ENCODE measurements at regions not wholly inside any gene's neighbourhood (a gene's known extent, or its start where the extent isn't known, plus 50 kb on each side); places are given as distances from the start of the nearest gene placed in this dataset.
"Not testable (repeated sequence)": the region's sequence is repeated elsewhere in the genome, so short reads cannot be mapped to it uniquely, and the experiment has no call there.

GRCh38 chr2:7146151-7146550, 228.9 kb downstream of the RNF144A start:
- DNase-seq (ENCODE audit: low spot score) = no peak

GRCh38 chr2:7154656-7155055, 237.4 kb downstream of the RNF144A start:
- DNase-seq (ENCODE audit: low spot score) = no peak

GRCh38 chr2:7161501-7161900, 244.3 kb downstream of the RNF144A start:
- no peak for DNase-seq (ENCODE audit: low spot score)

- DNase-seq (ENCODE audit: low spot score) = no peak
Observed at GRCh38 chr2:7165736-7166135, 248.5 kb downstream of the RNF144A start.

GRCh38 chr2:7167801-7168411, 250.7 kb downstream of the RNF144A start:
- no peak for DNase-seq (ENCODE audit: low spot score)

- no peak for DNase-seq (ENCODE audit: low spot score)
Observed at GRCh38 chr2:7169593-7169992, 252.4 kb downstream of the RNF144A start.

GRCh38 chr2:7178996-7179395, 261.8 kb downstream of the RNF144A start:
- not testable (repeated sequence) for DNase-seq (ENCODE audit: low spot score)

GRCh38 chr2:7180638-7181370, 263.6 kb downstream of the RNF144A start:
- peak; percentile 68 for DNase-seq (ENCODE audit: low spot score)

- DNase-seq (ENCODE audit: low spot score) = no peak
Observed at GRCh38 chr2:7182525-7182924, 265.3 kb downstream of the RNF144A start.

- no peak for DNase-seq (ENCODE audit: low spot score)
Observed at GRCh38 chr2:7189106-7189505, 271.9 kb downstream of the RNF144A start.

- no peak for DNase-seq (ENCODE audit: low spot score)
Observed at GRCh38 chr2:7190587-7191324, 273.5 kb downstream of the RNF144A start.

GRCh38 chr2:7191932-7192331, 274.7 kb downstream of the RNF144A start:
- peak; percentile 68 for DNase-seq (ENCODE audit: low spot score)

- DNase-seq (ENCODE audit: low spot score) = no peak
Observed at GRCh38 chr2:7193457-7193856, 276.2 kb downstream of the RNF144A start.

GRCh38 chr2:7194950-7195349, 277.7 kb downstream of the RNF144A start:
- no peak for DNase-seq (ENCODE audit: low spot score)

GRCh38 chr2:7196883-7197282, 279.7 kb downstream of the RNF144A start:
- DNase-seq (ENCODE audit: low spot score) = no peak

- DNase-seq (ENCODE audit: low spot score) = no peak
Observed at GRCh38 chr2:7201851-7202250, 284.6 kb downstream of the RNF144A start.

- peak; percentile 26 for DNase-seq (ENCODE audit: low spot score)
Observed at GRCh38 chr2:7203056-7203467, 285.9 kb downstream of the RNF144A start.

GRCh38 chr2:7205151-7205830, 288.1 kb downstream of the RNF144A start:
- DNase-seq (ENCODE audit: low spot score) = no peak

GRCh38 chr2:7206111-7206810, 289.0 kb downstream of the RNF144A start:
- DNase-seq (ENCODE audit: low spot score) = no peak

- DNase-seq (ENCODE audit: low spot score) = no peak
Observed at GRCh38 chr2:7207631-7208030, 290.4 kb downstream of the RNF144A start.

- no peak for DNase-seq (ENCODE audit: low spot score)
Observed at GRCh38 chr2:7209757-7210555, 292.7 kb downstream of the RNF144A start.

All from H4 (cell line).